ENCODE measurements at regions not wholly inside any gene's neighbourhood (a gene's known extent, or its start where the extent isn't known, plus 50 kb on each side); places are given as distances from the start of the nearest gene placed in this dataset.
A peak's percentile ranks its signal among the peaks of the same experiment; 100 is the strongest.

- TF ChIP-seq CTCF (IDR thresholded peaks at IDR 0.05; ENCODE audit: low read depth, low read length) (no peak), MAX (IDR thresholded peaks at IDR 0.05; ENCODE audit: low read depth, low read length) (no peak), POLR2A (IDR thresholded peaks at IDR 0.05; ENCODE audit: extremely low read depth, insufficient read length) (no peak), MYC (IDR thresholded peaks at IDR 0.05; ENCODE audit: low read depth, low read length) (no peak)
- H3K4me3 ChIP-seq (ENCODE audit: low read depth, low read length): no peak overlapping the region
- no peak for DNase-seq (ENCODE audit: low read depth)
Measured at GRCh38 chr3:14324224-14324944, 78.0 kb upstream of the SLC6A6 start.

GRCh38 chr3:14328422-14328821 lies 74.0 kb upstream of the SLC6A6 start:
- DNase-seq (ENCODE audit: low read depth): no peak
- no peak for TF ChIP-seq CTCF (IDR thresholded peaks at IDR 0.05; ENCODE audit: low read depth, low read length)
- TF ChIP-seq MAX (IDR thresholded peaks at IDR 0.05; ENCODE audit: low read depth, low read length): no peak
- no peak for TF ChIP-seq MYC (IDR thresholded peaks at IDR 0.05; ENCODE audit: low read depth, low read length)
- TF ChIP-seq POLR2A (IDR thresholded peaks at IDR 0.05; ENCODE audit: extremely low read depth, insufficient read length): no peak
- H3K4me3 ChIP-seq (ENCODE audit: low read depth, low read length): no peak overlapping the region

- no peak for TF ChIP-seq MYC (IDR thresholded peaks at IDR 0.05; ENCODE audit: low read depth, low read length)
- TF ChIP-seq POLR2A (IDR thresholded peaks at IDR 0.05; ENCODE audit: extremely low read depth, insufficient read length): no peak
- TF ChIP-seq CTCF (IDR thresholded peaks at IDR 0.05; ENCODE audit: low read depth, low read length): no peak
- TF ChIP-seq MAX (IDR thresholded peaks at IDR 0.05; ENCODE audit: low read depth, low read length): no peak
- no peak overlapping the region for H3K4me3 ChIP-seq (ENCODE audit: low read depth, low read length)
- DNase-seq (ENCODE audit: low read depth): peak; percentile 64
Measured at GRCh38 chr3:14329116-14329830, 73.1 kb upstream of the SLC6A6 start.

GRCh38 chr3:14329842-14330241 lies 72.6 kb upstream of the SLC6A6 start:
- H3K4me3 ChIP-seq (ENCODE audit: low read depth, low read length): no peak overlapping the region
- TF ChIP-seq CTCF (IDR thresholded peaks at IDR 0.05; ENCODE audit: low read depth, low read length) (no peak), POLR2A (IDR thresholded peaks at IDR 0.05; ENCODE audit: extremely low read depth, insufficient read length) (no peak), MAX (IDR thresholded peaks at IDR 0.05; ENCODE audit: low read depth, low read length) (no peak), MYC (IDR thresholded peaks at IDR 0.05; ENCODE audit: low read depth, low read length) (no peak)
- no peak for DNase-seq (ENCODE audit: low read depth)

- TF ChIP-seq MAX (IDR thresholded peaks at IDR 0.05; ENCODE audit: low read depth, low read length): no peak
- no peak for TF ChIP-seq CTCF (IDR thresholded peaks at IDR 0.05; ENCODE audit: low read depth, low read length)
- TF ChIP-seq POLR2A (IDR thresholded peaks at IDR 0.05; ENCODE audit: extremely low read depth, insufficient read length): no peak
- no peak for TF ChIP-seq MYC (IDR thresholded peaks at IDR 0.05; ENCODE audit: low read depth, low read length)
- no peak for DNase-seq (ENCODE audit: low read depth)
Measured at GRCh38 chr3:14330508-14330907, 71.9 kb upstream of the SLC6A6 start.

More at GRCh38 chr3:14330508-14330907, 71.9 kb upstream of the SLC6A6 start:
- H3K4me3 ChIP-seq (ENCODE audit: low read depth, low read length): no peak overlapping the region

All from NB4 (cell line).